Right atrium auricular region (tissue), 2 donors: ENCODE measurements at regions not wholly inside any gene's neighbourhood (a gene's known extent, or its start where the extent isn't known, plus 50 kb on each side); places are given as distances from the start of the nearest gene placed in this dataset.
"Not testable (repeated sequence)": the region's sequence is repeated elsewhere in the genome, so short reads cannot be mapped to it uniquely, and the experiment has no call there.

Experiments used
- DNase-seq: peaks from one replicate; pipeline ENCODE4 v3.0.0-alpha.2; 2019; ENCODE audit warnings: low spot score
- H3K27ac ChIP-seq, 2 donors: fragments of 200-600 bp; sonication (generic); 1 replicate in 1 of 2; 2 replicates in 1 of 2; pipeline ENCODE4 v1.5.1; 2016 to 2019
- H3K27me3 ChIP-seq, 2 donors: fragments of 200-600 bp; sonication (generic); one replicate each; pipeline versions ENCODE4 v1.5.1 to v1.6.0; 2017 to 2019
- H3K36me3 ChIP-seq: fragments of 200-600 bp; sonication (generic); one replicate; pipeline ENCODE4 v1.5.1; 2016
- H3K4me1 ChIP-seq, 2 donors: fragments of 200-600 bp; sonication (generic); one replicate each; pipeline versions ENCODE4 v1.5.1 to v1.6.0; 2017 to 2019
- H3K4me3 ChIP-seq, 2 donors: fragments of 200-600 bp; sonication (generic); 1 replicate in 1 of 2; 2 replicates in 1 of 2; pipeline ENCODE4 v1.5.1; 2017 to 2019; ENCODE audit warnings: mild to moderate bottlenecking in 1 of 2, moderate library complexity in 1 of 2
- H3K9me3 ChIP-seq, 2 donors: fragments of 200-600 bp; sonication (generic); one replicate each; pipeline ENCODE4 v1.5.1; 2019
- CTCF ChIP-seq, 2 donors: fragments of 200-600 bp; sonication (generic); IDR thresholded peaks; one replicate each; pipeline ENCODE4 v1.5.1; 2019; ENCODE audit warnings: antibody characterized with exemption in 2 of 2

GRCh38 chr5:130514984-130515690, 610.9 kb downstream of the CHSY3 start:
- peaks cover 0 to 26% of the 10 kb centered on the region in 2 donors for H3K9me3 ChIP-seq
- H3K27me3 ChIP-seq = no peaks in the 10 kb centered on the region
- H3K4me3 ChIP-seq = no peak overlapping the region
- H3K27ac ChIP-seq = no peak overlapping the region
- no peaks in the 10 kb centered on the region for H3K36me3 ChIP-seq
- no peaks in the 10 kb centered on the region for H3K4me1 ChIP-seq
- TF ChIP-seq CTCF (IDR thresholded peaks at IDR 0.05) = no peak
- no peak for DNase-seq

GRCh38 chr5:130502702-130503101, 598.4 kb downstream of the CHSY3 start:
- H3K27ac ChIP-seq = no peak overlapping the region
- no peak for DNase-seq
- peaks cover 0 to 6% of the 10 kb centered on the region in 2 donors for H3K9me3 ChIP-seq
- H3K36me3 ChIP-seq = no peaks in the 10 kb centered on the region
- no peak for TF ChIP-seq CTCF (IDR thresholded peaks at IDR 0.05)
- H3K4me3 ChIP-seq = no peak overlapping the region
- H3K27me3 ChIP-seq = no peaks in the 10 kb centered on the region
- H3K4me1 ChIP-seq = no peaks in the 10 kb centered on the region

- no peaks in the 10 kb centered on the region for H3K36me3 ChIP-seq
- no peaks in the 10 kb centered on the region for H3K27me3 ChIP-seq
- no peak overlapping the region for H3K27ac ChIP-seq
- H3K4me3 ChIP-seq = no peak overlapping the region
- H3K9me3 ChIP-seq = peaks cover 0 to 6% of the 10 kb centered on the region in 2 donors
- DNase-seq = no peak
- no peaks in the 10 kb centered on the region for H3K4me1 ChIP-seq
- TF ChIP-seq CTCF (IDR thresholded peaks at IDR 0.05) = no peak
Measured at GRCh38 chr5:130501151-130501865, 597.0 kb downstream of the CHSY3 start.

- not testable (repeated sequence) for H3K27ac ChIP-seq, H3K27me3 ChIP-seq, H3K4me1 ChIP-seq, H3K9me3 ChIP-seq, H3K36me3 ChIP-seq, H3K4me3 ChIP-seq, DNase-seq
Measured at GRCh38 chr5:130500495-130500894, 596.2 kb downstream of the CHSY3 start.

GRCh38 chr5:130496215-130496614, 592.0 kb downstream of the CHSY3 start:
- Histone ChIP-seq H3K4me3 (no peak overlapping the region), H3K9me3 (peaks cover 0 to 11% of the 10 kb centered on the region in 2 donors), H3K27ac (no peak overlapping the region), H3K36me3 (no peaks in the 10 kb centered on the region), H3K4me1 (no peaks in the 10 kb centered on the region), H3K27me3 (no peaks in the 10 kb centered on the region)
- DNase-seq = no peak
- no peak for TF ChIP-seq CTCF (IDR thresholded peaks at IDR 0.05)

GRCh38 chr5:130488252-130488651, 584.0 kb downstream of the CHSY3 start:
- DNase-seq = no peak
- Histone ChIP-seq H3K36me3 (no peaks in the 10 kb centered on the region), H3K9me3 (peaks cover 0 to 5% of the 10 kb centered on the region in 2 donors), H3K27ac (no peak overlapping the region), H3K4me3 (no peak overlapping the region), H3K27me3 (no peaks in the 10 kb centered on the region), H3K4me1 (no peaks in the 10 kb centered on the region)
- no peak for TF ChIP-seq CTCF (IDR thresholded peaks at IDR 0.05)
